ENCODE measurements at regions not wholly inside any gene's neighbourhood (a gene's known extent, or its start where the extent isn't known, plus 50 kb on each side); places are given as distances from the start of the nearest gene placed in this dataset.

DNA sequence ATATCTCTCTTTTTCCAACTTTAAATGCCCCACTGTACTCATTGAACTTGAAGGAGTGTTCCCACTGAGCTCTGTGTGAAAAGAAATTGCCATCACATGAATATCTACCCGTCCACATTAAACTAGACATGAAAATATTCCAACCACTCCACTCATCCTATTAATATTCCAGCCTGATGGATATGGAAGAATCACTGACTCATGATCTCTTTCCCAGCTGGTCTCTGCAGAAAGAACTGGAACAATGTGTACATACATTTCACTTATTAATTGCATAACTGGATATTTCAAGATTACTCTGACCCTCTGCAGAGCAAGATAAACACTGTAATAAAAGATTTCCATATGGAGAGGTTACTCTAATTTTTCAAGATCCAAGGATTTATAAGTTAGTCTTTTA is 711.1 kb upstream of the LRRC4C start:
- Histone ChIP-seq H2AFZ (ENCODE audit: low read depth, low read length) (no peak overlapping the region), H4K20me1 (ENCODE audit: insufficient read depth) (no peaks in the 10 kb centered on the region), H3K27me3 (ENCODE audit: insufficient read depth, low read depth, low read length) (no peaks in the 10 kb centered on the region), H3K27ac (ENCODE audit: low read length) (no peak overlapping the region), H3K79me2 (replicated peaks; ENCODE audit: insufficient read depth, low read length) (no peaks in the 10 kb centered on the region), H3K4me3 (ENCODE audit: low read length) (no peak overlapping the region), H3K9ac (ENCODE audit: low read length) (no peak overlapping the region), H3K36me3 (ENCODE audit: insufficient read depth, low read length) (no peaks in the 10 kb centered on the region), H3K9me2 (ENCODE audit: insufficient read depth, low read length) (no peaks in the 10 kb centered on the region), H3F3A (ENCODE audit: insufficient read depth, low read length, poor library complexity, severe bottlenecking) (no peaks in the 10 kb centered on the region), H3K9me3 (ENCODE audit: low read length) (no peaks in the 10 kb centered on the region), H3K4me2 (ENCODE audit: low read length) (no peak overlapping the region)
- TF ChIP-seq RAD21 (conservative IDR thresholded peaks at IDR 0.05) = no peak
- no peak for TF ChIP-seq EZH2 (IDR thresholded peaks at IDR 0.05; ENCODE audit: borderline replicate concordance, insufficient read depth, low read length, poor library complexity, severe bottlenecking)
- no peak for TF ChIP-seq POLR2AphosphoS5 (IDR thresholded peaks at IDR 0.05)
- TF ChIP-seq, protein P1, sequence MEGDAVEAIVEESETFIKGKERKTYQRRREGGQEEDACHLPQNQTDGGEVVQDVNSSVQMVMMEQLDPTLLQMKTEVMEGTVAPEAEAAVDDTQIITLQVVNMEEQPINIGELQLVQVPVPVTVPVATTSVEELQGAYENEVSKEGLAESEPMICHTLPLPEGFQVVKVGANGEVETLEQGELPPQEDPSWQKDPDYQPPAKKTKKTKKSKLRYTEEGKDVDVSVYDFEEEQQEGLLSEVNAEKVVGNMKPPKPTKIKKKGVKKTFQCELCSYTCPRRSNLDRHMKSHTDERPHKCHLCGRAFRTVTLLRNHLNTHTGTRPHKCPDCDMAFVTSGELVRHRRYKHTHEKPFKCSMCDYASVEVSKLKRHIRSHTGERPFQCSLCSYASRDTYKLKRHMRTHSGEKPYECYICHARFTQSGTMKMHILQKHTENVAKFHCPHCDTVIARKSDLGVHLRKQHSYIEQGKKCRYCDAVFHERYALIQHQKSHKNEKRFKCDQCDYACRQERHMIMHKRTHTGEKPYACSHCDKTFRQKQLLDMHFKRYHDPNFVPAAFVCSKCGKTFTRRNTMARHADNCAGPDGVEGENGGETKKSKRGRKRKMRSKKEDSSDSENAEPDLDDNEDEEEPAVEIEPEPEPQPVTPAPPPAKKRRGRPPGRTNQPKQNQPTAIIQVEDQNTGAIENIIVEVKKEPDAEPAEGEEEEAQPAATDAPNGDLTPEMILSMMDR (IDR thresholded peaks at IDR 0.05; ENCODE audit: poor library complexity, severe bottlenecking) = no peak
- no peak for TF ChIP-seq MXI1 (conservative IDR thresholded peaks at IDR 0.05; ENCODE audit: poor library complexity, severe bottlenecking)
- no peak for TF ChIP-seq TAF1 (IDR thresholded peaks at IDR 0.05; ENCODE audit: low read depth)
- TF ChIP-seq, protein P2, sequence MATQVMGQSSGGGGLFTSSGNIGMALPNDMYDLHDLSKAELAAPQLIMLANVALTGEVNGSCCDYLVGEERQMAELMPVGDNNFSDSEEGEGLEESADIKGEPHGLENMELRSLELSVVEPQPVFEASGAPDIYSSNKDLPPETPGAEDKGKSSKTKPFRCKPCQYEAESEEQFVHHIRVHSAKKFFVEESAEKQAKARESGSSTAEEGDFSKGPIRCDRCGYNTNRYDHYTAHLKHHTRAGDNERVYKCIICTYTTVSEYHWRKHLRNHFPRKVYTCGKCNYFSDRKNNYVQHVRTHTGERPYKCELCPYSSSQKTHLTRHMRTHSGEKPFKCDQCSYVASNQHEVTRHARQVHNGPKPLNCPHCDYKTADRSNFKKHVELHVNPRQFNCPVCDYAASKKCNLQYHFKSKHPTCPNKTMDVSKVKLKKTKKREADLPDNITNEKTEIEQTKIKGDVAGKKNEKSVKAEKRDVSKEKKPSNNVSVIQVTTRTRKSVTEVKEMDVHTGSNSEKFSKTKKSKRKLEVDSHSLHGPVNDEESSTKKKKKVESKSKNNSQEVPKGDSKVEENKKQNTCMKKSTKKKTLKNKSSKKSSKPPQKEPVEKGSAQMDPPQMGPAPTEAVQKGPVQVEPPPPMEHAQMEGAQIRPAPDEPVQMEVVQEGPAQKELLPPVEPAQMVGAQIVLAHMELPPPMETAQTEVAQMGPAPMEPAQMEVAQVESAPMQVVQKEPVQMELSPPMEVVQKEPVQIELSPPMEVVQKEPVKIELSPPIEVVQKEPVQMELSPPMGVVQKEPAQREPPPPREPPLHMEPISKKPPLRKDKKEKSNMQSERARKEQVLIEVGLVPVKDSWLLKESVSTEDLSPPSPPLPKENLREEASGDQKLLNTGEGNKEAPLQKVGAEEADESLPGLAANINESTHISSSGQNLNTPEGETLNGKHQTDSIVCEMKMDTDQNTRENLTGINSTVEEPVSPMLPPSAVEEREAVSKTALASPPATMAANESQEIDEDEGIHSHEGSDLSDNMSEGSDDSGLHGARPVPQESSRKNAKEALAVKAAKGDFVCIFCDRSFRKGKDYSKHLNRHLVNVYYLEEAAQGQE (IDR thresholded peaks at IDR 0.05; ENCODE audit: borderline replicate concordance) = no peak
- TF ChIP-seq SMC3 (conservative IDR thresholded peaks at IDR 0.05; ENCODE audit: poor library complexity) = no peak
- TF ChIP-seq EP300 (conservative IDR thresholded peaks at IDR 0.05; ENCODE audit: poor library complexity, severe bottlenecking) = no peak

DNA sequence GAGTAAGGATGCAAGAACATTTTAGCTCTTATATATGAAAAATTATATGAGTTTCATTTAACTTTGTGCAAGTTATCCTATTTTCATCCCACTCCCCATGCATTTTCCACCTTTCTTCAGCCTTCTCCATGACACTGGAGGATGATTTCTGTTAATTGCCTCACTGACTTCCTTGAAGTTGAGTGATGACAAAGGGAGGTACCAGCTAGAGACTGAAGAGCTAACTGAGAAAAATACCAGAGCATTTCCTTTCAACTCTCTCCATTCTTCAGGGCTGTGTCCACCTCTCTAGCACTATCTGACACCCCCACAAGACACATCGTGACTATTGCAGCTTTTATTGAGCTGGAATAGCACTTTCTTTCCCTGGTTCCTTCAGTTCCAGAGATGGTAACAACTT is 711.6 kb upstream of the LRRC4C start:
- TF ChIP-seq, protein P2 (IDR thresholded peaks at IDR 0.05; ENCODE audit: borderline replicate concordance) = no peak
- no peak for TF ChIP-seq EP300 (conservative IDR thresholded peaks at IDR 0.05; ENCODE audit: poor library complexity, severe bottlenecking)
- TF ChIP-seq RAD21 (conservative IDR thresholded peaks at IDR 0.05) = no peak
- TF ChIP-seq, protein P1 (IDR thresholded peaks at IDR 0.05; ENCODE audit: poor library complexity, severe bottlenecking) = no peak
- TF ChIP-seq SMC3 (conservative IDR thresholded peaks at IDR 0.05; ENCODE audit: poor library complexity) = no peak
- no peak for TF ChIP-seq POLR2AphosphoS5 (IDR thresholded peaks at IDR 0.05)
- no peak for TF ChIP-seq EZH2 (IDR thresholded peaks at IDR 0.05; ENCODE audit: borderline replicate concordance, insufficient read depth, low read length, poor library complexity, severe bottlenecking)
- no peak for TF ChIP-seq TAF1 (IDR thresholded peaks at IDR 0.05; ENCODE audit: low read depth)
- no peak for TF ChIP-seq MXI1 (conservative IDR thresholded peaks at IDR 0.05; ENCODE audit: poor library complexity, severe bottlenecking)
- H3K36me3 ChIP-seq (ENCODE audit: insufficient read depth, low read length) = no peaks in the 10 kb centered on the region
- H3K4me2 ChIP-seq (ENCODE audit: low read length) = no peak overlapping the region
- H3K4me3 ChIP-seq (ENCODE audit: low read length) = no peak overlapping the region
- no peaks in the 10 kb centered on the region for H3K79me2 ChIP-seq (replicated peaks; ENCODE audit: insufficient read depth, low read length)
- H3K9me2 ChIP-seq (ENCODE audit: insufficient read depth, low read length) = no peaks in the 10 kb centered on the region
- no peaks in the 10 kb centered on the region for H3K27me3 ChIP-seq (ENCODE audit: insufficient read depth, low read depth, low read length)
- H3F3A ChIP-seq (ENCODE audit: insufficient read depth, low read length, poor library complexity, severe bottlenecking) = no peaks in the 10 kb centered on the region
- H3K9ac ChIP-seq (ENCODE audit: low read length) = no peak overlapping the region
- no peak overlapping the region for H2AFZ ChIP-seq (ENCODE audit: low read depth, low read length)
- H3K9me3 ChIP-seq (ENCODE audit: low read length) = no peaks in the 10 kb centered on the region
- no peaks in the 10 kb centered on the region for H4K20me1 ChIP-seq (ENCODE audit: insufficient read depth)
- H3K27ac ChIP-seq (ENCODE audit: low read length) = no peak overlapping the region
